GM12878 (cell line): ENCODE measurements at regions not wholly inside any gene's neighbourhood (a gene's known extent, or its start where the extent isn't known, plus 50 kb on each side); places are given as distances from the start of the nearest gene placed in this dataset.

Experiments used
- ATAC-seq: fragments of 200-7000 bp; cut with Tn5 transposase; 3 replicates; pipeline ENCODE4 v1.9.1; 2020; ENCODE audit warnings: mild to moderate bottlenecking, moderate library complexity
- BruUV-seq: library from RNA; stranded (reverse); fragments of 400-500 nt; replicated peaks from 2 replicates; lab custom pipeline; 2021; lab: Mats Ljungman, UMichigan
- CTCF ChIA-PET: fragments of 300-600 bp; sonication (Branson Sonifier 250); formaldehyde crosslinking; extraction: SDS; loops from one replicate; lab custom pipeline; 2021; ENCODE audit warnings: inconsistent platforms; lab: Yijun Ruan, JAX
- POLR2A ChIA-PET: fragments of 350-600 bp; formaldehyde crosslinking; extraction: SDS; loops from one replicate; lab custom pipeline; 2021; ENCODE audit warnings: inconsistent platforms; lab: Charles Lee
- RAD21 ChIA-PET: fragments of 300-600 bp; sonication (Branson Sonifier 250); formaldehyde crosslinking; loops from one replicate; lab custom pipeline; 2023; ENCODE audit warnings: antibody characterized with exemption; ENCODE audit not compliant: unreplicated experiment; lab: Charles Lee
- SMC1A ChIA-PET: fragments of 300-600 bp; sonication (Branson Sonifier 250); formaldehyde crosslinking; loops from one replicate; lab custom pipeline; 2023; ENCODE audit not compliant: unreplicated experiment, uncharacterized antibody; lab: Charles Lee
- DNase-seq: peaks from one replicate; pipeline ENCODE4 v3.0.0-alpha.2; 2011; ENCODE audit warnings: low read depth, low spot score
- FAIRE-seq: peaks from 3 replicates; lab custom pipeline; 2011; peaks lifted over from hg19 to GRCh38; lab: Jason Lieb, UNC
- H2AFZ ChIP-seq: 2 replicates; pipeline ENCODE4 v1.6.0; 2011; ENCODE audit warnings: low read depth, low read length, control low read depth; ENCODE audit not compliant: control insufficient read depth
- H3K27ac ChIP-seq: 2 replicates; pipeline ENCODE4 v1.5.1; 2011; ENCODE audit warnings: control low read depth; ENCODE audit not compliant: control insufficient read depth, insufficient read depth
- H3K27me3 ChIP-seq, 2 experiments: replicated peaks in 1 of 2; 2 replicates each; pipeline versions ENCODE4 v1.6.0 to v1.6.1; 2011; ENCODE audit warnings: low read length in 1 of 2; ENCODE audit not compliant: control insufficient read depth in 2 of 2, insufficient read depth in 2 of 2
- H3K36me3 ChIP-seq, 2 experiments: 2 replicates each; pipeline ENCODE4 v1.5.1; 2011; ENCODE audit warnings: low read length in 1 of 2; ENCODE audit not compliant: control insufficient read depth in 2 of 2, insufficient read depth in 2 of 2
- H3K4me1 ChIP-seq: 2 replicates; pipeline ENCODE4 v1.6.1; 2011; ENCODE audit warnings: mild to moderate bottlenecking, low read length, moderate library complexity, mixed read lengths; ENCODE audit not compliant: control insufficient read depth, insufficient read depth
- H3K4me2 ChIP-seq: 2 replicates; pipeline ENCODE4 v1.6.0; 2011; ENCODE audit warnings: control low read depth; ENCODE audit not compliant: control insufficient read depth, insufficient read depth
- H3K4me3 ChIP-seq: fragments of 200-600 bp; sonication (generic); 2 replicates; pipeline ENCODE4 v1.5.1; 2016
- H3K79me2 ChIP-seq: 2 replicates; pipeline ENCODE4 v1.6.0; 2011; ENCODE audit warnings: low read length; ENCODE audit not compliant: control insufficient read depth, insufficient read depth
- H3K9ac ChIP-seq: 2 replicates; pipeline ENCODE4 v1.8.0; 2011; ENCODE audit warnings: low read length, control low read depth, mixed read lengths; ENCODE audit not compliant: control insufficient read depth, insufficient read depth
- H3K9me3 ChIP-seq: replicated peaks from 3 replicates; pipeline ENCODE4 v1.5.1; 2011; ENCODE audit warnings: mild to moderate bottlenecking, low read length; ENCODE audit not compliant: control insufficient read depth, insufficient read depth
- H4K20me1 ChIP-seq: 2 replicates; pipeline ENCODE4 v1.6.0; 2011; ENCODE audit not compliant: control insufficient read depth, insufficient read depth
- CHD2 ChIP-seq: IDR thresholded peaks from 2 replicates; pipeline ENCODE4 v1.6.1; 2011; ENCODE audit warnings: low read depth, low read length, improper control_type of control experiment, borderline replicate concordance
- HDAC6 ChIP-seq: fragments of 200-600 bp; sonication (generic); IDR thresholded peaks from one replicate; pipeline ENCODE4 v1.8.0; 2017; ENCODE audit warnings: antibody characterized with exemption; ENCODE audit not compliant: unreplicated experiment
- HDGF ChIP-seq: fragments of 450-650 bp; IDR thresholded peaks from 2 replicates; pipeline ENCODE4 v1.6.1; 2016; ENCODE audit warnings: antibody characterized with exemption
- MTA2 ChIP-seq: fragments of 450-650 bp; IDR thresholded peaks from 2 replicates; pipeline ENCODE4 v1.6.1; 2016; ENCODE audit warnings: low read depth, mild to moderate bottlenecking, moderate library complexity
- NRF1 ChIP-seq: conservative IDR thresholded peaks from 2 replicates; pipeline ENCODE4 v1.6.1; 2011; ENCODE audit warnings: mild to moderate bottlenecking, low read depth, low read length, improper control_type of control experiment
- SREBF1 ChIP-seq: IDR thresholded peaks from 2 replicates; pipeline ENCODE4 v1.6.1; 2012; ENCODE audit warnings: mild to moderate bottlenecking, low read length
- SUPT20H ChIP-seq: IDR thresholded peaks from 2 replicates; pipeline ENCODE4 v1.6.1; 2011; ENCODE audit warnings: low read depth, mild to moderate bottlenecking, low read length, moderate library complexity, borderline replicate concordance; ENCODE audit not compliant: control insufficient read depth
- ZNF687 ChIP-seq: fragments of 450-650 bp; IDR thresholded peaks from 2 replicates; pipeline ENCODE4 v1.6.1; 2017; ENCODE audit warnings: mild to moderate bottlenecking, moderate library complexity
- WGBS: methylation state at CpG from one replicate; pipeline ENCODE4 v1.1.6; 2016; ENCODE audit warnings: low lambda C conversion rate; ENCODE audit not compliant: insufficient replicate concordance, insufficient coverage; ENCODE audit errors: missing lambda C conversion rate; 5-methylcytosine and 5-hydroxymethylcytosine counted together
- in situ Hi-C: fragments of 300-500 bp; cut with MboI; formaldehyde crosslinking; loops from 9 replicates; pipeline ENCODE4 v1.14.3; 2018; ENCODE audit warnings: mixed read lengths
- intact Hi-C: fragments of 100-400 bp; cut with micrococcal nuclease; formaldehyde crosslinking; loops from one replicate; pipeline ENCODE4 v1.14.2; 2022; ENCODE audit not compliant: unreplicated experiment
- TF ChIP-seq, protein P1 (sequence below): IDR thresholded peaks from 2 replicates; pipeline ENCODE4 v1.6.1; 2011; ENCODE audit warnings: low read depth, low read length, improper control_type of control experiment, borderline replicate concordance
- TF ChIP-seq, protein P2 (sequence below): IDR thresholded peaks from 2 replicates; pipeline ENCODE4 v1.6.1; 2012; ENCODE audit warnings: improper control_type of control experiment, low read depth, low read length; ENCODE audit not compliant: insufficient replicate concordance

GRCh38 chr20:61117725-61118124, 134.3 kb upstream of the CDH4 start:
- no TSS peak for BruUV-seq
- SMC1A ChIA-PET, result no interaction called here

More at GRCh38 chr20:61117725-61118124, 134.3 kb upstream of the CDH4 start:
- no peak overlapping the region for H3K4me3 ChIP-seq
- no peak for TF ChIP-seq NRF1
- TF ChIP-seq CHD2, result no peak
- no peak for TF ChIP-seq HDAC6
- TF ChIP-seq, protein P1, sequence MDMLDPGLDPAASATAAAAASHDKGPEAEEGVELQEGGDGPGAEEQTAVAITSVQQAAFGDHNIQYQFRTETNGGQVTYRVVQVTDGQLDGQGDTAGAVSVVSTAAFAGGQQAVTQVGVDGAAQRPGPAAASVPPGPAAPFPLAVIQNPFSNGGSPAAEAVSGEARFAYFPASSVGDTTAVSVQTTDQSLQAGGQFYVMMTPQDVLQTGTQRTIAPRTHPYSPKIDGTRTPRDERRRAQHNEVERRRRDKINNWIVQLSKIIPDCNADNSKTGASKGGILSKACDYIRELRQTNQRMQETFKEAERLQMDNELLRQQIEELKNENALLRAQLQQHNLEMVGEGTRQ, result no peak
- TF ChIP-seq SREBF1, result no peak
- TF ChIP-seq, protein P2, sequence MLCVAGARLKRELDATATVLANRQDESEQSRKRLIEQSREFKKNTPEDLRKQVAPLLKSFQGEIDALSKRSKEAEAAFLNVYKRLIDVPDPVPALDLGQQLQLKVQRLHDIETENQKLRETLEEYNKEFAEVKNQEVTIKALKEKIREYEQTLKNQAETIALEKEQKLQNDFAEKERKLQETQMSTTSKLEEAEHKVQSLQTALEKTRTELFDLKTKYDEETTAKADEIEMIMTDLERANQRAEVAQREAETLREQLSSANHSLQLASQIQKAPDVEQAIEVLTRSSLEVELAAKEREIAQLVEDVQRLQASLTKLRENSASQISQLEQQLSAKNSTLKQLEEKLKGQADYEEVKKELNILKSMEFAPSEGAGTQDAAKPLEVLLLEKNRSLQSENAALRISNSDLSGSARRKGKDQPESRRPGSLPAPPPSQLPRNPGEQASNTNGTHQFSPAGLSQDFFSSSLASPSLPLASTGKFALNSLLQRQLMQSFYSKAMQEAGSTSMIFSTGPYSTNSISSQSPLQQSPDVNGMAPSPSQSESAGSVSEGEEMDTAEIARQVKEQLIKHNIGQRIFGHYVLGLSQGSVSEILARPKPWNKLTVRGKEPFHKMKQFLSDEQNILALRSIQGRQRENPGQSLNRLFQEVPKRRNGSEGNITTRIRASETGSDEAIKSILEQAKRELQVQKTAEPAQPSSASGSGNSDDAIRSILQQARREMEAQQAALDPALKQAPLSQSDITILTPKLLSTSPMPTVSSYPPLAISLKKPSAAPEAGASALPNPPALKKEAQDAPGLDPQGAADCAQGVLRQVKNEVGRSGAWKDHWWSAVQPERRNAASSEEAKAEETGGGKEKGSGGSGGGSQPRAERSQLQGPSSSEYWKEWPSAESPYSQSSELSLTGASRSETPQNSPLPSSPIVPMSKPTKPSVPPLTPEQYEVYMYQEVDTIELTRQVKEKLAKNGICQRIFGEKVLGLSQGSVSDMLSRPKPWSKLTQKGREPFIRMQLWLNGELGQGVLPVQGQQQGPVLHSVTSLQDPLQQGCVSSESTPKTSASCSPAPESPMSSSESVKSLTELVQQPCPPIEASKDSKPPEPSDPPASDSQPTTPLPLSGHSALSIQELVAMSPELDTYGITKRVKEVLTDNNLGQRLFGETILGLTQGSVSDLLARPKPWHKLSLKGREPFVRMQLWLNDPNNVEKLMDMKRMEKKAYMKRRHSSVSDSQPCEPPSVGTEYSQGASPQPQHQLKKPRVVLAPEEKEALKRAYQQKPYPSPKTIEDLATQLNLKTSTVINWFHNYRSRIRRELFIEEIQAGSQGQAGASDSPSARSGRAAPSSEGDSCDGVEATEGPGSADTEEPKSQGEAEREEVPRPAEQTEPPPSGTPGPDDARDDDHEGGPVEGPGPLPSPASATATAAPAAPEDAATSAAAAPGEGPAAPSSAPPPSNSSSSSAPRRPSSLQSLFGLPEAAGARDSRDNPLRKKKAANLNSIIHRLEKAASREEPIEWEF, result no peak
- TF ChIP-seq HDGF, result no peak
- no peak for TF ChIP-seq ZNF687
- TF ChIP-seq MTA2, result no peak
- TF ChIP-seq SUPT20H, result no peak
- in situ Hi-C loops, result no loop called here
- no peaks in the 10 kb centered on the region for H3K36me3 ChIP-seq
- H3K9me3 ChIP-seq, result no peaks in the 10 kb centered on the region; the same call in 2 of the 3 replicates
- ATAC-seq, result no peak
- no peak overlapping the region for H3K4me2 ChIP-seq
- H3K79me2 ChIP-seq, result no peaks in the 10 kb centered on the region
- H4K20me1 ChIP-seq, result no peaks in the 10 kb centered on the region
- DNase-seq, result no peak
- intact Hi-C loops, result no loop called here
- 12% methylated on average over 5 of the region's 5 CpGs for WGBS
- CTCF ChIA-PET, result no interaction called here
- H3K27ac ChIP-seq, result no peak overlapping the region
- POLR2A ChIA-PET, result no interaction called here
- RAD21 ChIA-PET, result no interaction called here
- no peak overlapping the region for H3K9ac ChIP-seq
- no peak overlapping the region for H2AFZ ChIP-seq
- H3K27me3 ChIP-seq, result no peaks in the 10 kb centered on the region
- no peak for FAIRE-seq
- no peaks in the 10 kb centered on the region for H3K4me1 ChIP-seq
